T47D (cell line): ENCODE measurements at regions not wholly inside any gene's neighbourhood (a gene's known extent, or its start where the extent isn't known, plus 50 kb on each side); places are given as distances from the start of the nearest gene placed in this dataset.
"Not testable (repeated sequence)": the region's sequence is repeated elsewhere in the genome, so short reads cannot be mapped to it uniquely, and the experiment has no call there.

Experiments
- DNase-seq, 2 experiments: peaks; one replicate each; pipeline versions ENCODE4 v3.0.0 to v3.0.0-alpha.2; 2011 to 2012; ENCODE audit warnings: low read depth in 1 of 2, low spot score in 1 of 2
- JUND ChIP-seq: IDR thresholded peaks from 2 replicates; pipeline ENCODE4 v1.6.1; 2012; ENCODE audit warnings: low read depth
- in situ Hi-C: cut with HindIII; loops from 2 replicates; pipeline ENCODE4 v1.10.0; 2016; ENCODE audit warnings: low sequenced_read_pairs, low pct_unique_long_range_greater_than_20kb

DNA sequence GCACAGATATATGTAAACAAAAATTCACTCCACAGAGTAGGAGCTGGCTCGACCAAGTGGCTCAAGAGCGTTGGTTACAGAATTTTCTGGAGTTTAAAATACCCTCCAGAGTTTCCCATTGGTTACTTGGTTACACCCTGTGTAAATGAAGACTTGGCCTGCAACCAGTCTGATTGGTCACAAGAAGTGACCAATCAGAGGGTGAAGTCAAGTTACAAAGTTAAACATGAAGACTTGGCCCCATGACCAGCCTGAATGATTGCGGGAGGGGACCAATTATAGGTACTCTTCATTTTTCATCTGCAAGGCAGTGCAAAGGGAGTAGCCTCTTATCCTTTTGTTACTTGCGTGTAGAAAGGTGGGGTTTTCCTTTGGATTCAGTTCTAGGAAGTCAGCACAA is 121.3 kb upstream of the SALL1 start:
- in situ Hi-C loops = no loop called here
- TF ChIP-seq JUND = no peak
- no peak for DNase-seq

DNA sequence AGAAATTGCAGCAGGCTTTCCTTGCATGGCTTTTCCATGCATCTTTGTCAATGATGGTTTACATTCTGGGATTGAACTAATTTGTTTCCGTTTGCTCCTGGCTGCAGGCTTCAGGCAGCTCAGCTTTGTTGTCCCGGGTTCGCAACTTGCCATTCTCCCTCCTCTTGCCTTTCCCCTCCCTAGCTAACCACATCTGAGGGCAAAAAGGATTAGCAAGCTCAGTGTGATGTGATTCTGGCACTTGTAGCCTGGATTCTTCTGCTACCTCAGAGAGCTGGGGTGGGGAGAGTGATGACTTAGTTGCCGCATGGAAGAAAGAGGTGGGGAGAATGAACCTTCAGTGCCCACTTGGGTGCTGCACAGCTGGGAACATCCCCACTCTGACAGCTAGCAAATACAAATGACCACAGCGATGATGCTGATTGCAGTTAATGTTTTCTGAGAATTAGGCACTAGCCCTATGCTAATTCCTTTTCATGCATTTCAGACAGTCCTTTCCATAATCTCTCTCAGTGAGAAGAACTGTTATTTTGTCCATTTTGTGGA is 120.2 kb upstream of the SALL1 start:
- no peak for DNase-seq
- in situ Hi-C loops = no loop called here
- TF ChIP-seq JUND = no peak

DNA sequence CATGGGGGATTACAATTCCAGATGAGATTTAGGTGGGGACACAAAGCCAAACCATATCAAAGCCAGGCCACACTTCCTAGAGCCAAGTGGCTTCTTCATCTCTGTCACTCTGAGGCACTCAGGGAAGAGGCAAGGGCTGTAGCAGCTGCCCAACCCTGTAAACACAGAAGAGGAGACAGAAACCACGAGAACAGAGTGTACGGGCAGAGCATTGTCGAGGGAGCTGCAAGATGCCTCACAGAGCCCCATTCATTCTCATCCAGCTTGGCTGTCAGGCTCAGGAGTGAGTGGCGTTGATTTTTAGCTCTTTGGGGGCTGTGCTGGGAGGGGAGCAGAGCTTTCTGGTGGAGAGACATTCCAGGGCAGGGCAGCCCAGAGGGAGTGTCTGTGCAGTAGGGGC is 117.2 kb upstream of the SALL1 start:
- in situ Hi-C loops = no loop called here
- DNase-seq = no peak
- TF ChIP-seq JUND = no peak

DNA sequence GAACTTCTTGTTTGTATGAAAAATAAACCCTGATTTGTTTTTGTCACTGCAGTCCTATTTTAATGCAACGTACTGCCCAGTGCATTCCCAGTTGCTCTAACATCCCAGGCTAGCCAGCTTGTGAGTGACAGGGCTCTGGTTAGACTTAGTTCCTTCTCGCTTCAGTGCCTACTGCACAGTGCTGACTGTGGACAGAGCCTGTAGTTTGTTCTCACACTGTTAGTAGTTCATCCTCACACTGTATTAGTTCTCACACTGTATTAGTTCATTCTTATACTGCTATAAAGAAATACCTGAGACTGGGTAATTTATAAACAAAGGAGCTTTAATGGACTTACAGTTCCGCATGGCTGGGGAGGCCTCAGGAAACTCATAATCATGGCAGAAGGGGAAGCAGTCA is 116.6 kb upstream of the SALL1 start:
- in situ Hi-C loops = no loop called here
- DNase-seq = no peak
- TF ChIP-seq JUND = no peak

DNA sequence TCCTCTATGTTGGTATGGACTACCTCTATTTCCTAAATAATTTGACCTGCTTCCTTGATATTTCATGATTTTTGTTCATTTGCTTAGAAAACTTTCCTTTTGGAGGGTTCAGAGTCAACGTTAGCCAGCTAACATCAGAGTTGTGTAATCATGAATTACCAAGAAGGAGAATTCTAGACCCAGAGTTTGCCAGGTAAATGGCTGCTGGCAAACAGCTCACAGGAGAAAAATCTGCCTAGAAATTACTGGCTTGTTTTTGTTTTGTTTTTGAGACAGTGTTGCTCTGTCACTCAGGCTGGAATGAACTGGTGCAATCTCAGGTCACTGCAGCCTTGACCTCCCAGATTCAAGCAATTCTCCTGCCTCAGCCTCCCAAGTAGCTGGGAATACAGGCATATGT is 111.4 kb upstream of the SALL1 start:
- TF ChIP-seq JUND = no peak
- in situ Hi-C loops = no loop called here
- no peak for DNase-seq

DNA sequence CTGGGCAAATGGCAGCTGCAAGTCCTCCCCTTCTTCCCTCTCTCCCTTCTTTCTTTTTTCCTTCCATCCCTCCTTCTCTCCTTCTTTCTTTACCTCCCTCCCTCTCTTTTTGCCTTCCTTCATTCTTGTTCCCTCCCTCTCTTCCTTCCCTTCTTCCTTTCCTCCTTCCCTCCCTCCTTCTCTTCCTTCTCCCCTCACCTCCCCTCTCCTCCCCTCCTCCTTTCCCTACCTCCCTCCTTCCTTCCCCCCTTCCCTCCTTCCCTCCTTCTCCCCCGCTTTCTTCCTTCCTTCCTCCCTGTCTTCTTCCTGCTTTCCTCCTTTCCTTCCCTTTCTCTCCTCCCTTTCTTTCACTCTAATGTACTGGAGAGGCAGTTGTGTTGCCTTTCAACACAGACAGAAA is 110.8 kb upstream of the SALL1 start:
- no peak for DNase-seq
- TF ChIP-seq JUND = no peak
- in situ Hi-C loops = no loop called here

DNA sequence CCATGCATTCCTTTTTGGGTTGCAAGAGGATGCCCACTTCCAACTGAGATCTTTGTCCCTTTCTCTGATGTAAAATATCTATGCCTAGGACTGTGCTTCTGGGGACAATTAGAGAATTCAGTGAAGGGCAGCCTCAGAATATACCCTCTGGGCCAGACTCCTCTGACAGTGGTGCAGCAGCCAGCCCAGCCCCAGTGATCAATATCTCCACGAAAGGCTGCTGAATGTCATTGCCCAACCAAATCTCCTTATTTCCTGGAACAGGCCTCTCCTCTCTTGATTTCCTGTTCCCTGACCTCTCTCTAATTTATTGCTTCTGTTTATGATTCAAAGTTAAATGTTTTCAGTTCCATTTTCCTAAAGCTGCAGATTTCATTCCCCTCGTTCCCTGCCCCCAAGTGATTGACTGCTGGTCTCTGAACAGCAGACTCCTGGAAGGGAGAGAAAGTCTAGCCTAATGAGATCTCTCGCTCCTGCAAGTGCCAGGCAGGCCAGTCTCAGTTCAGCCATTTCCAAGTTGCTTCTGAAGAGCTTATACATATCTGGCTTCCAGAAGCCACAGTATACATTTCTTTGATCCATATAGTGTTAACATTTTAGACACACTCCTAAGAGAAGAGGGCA is 104.4 kb upstream of the SALL1 start:
- no peak for DNase-seq
- no peak for TF ChIP-seq JUND
- in situ Hi-C loops = no loop called here

DNA sequence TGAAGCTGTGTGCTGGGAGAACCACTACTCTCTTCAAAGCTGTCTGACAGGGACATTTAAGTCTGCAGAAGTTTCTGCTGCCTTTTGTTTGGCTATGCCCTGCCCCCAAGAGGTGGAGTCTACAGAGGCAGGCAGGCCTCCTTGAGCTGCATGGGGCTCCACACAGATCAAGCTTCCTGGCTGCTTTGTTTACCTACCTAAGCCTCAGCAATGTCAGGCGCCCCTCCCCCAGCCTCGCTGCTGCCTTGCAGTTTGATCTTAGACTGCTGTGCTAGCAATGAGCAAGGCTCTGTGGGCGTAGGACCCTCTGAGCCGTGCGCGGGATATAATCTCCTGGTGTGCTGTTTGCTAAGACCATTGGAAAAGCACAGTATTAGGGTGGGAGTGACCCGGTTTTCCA is 103.3 kb upstream of the SALL1 start:
- DNase-seq = not testable (repeated sequence)

DNA sequence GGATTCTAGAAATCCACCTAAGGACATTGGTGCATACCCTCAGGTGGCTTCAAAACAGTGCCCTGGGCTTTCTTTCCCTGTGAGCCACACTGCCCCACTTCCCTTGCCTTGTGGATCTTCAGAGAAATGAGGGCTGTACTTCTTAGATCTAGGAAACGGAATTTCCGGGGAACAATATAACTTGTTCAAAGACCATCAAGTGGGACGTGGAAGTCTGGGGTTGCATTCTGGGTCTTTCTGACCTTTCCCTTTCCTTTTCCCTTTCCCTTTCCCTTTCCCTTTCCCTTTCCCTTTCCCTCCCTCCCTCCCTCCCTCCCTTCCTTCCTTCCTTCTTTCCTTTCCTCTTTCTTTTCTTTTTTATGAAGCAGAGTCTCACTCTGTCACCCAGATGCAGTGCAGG is 97.1 kb upstream of the SALL1 start:
- no peak for TF ChIP-seq JUND
- no peak for DNase-seq
- in situ Hi-C loops = no loop called here

More for the DNA sequence above, 103.3 kb upstream of the SALL1 start:
- in situ Hi-C loops = not testable (repeated sequence)

DNA sequence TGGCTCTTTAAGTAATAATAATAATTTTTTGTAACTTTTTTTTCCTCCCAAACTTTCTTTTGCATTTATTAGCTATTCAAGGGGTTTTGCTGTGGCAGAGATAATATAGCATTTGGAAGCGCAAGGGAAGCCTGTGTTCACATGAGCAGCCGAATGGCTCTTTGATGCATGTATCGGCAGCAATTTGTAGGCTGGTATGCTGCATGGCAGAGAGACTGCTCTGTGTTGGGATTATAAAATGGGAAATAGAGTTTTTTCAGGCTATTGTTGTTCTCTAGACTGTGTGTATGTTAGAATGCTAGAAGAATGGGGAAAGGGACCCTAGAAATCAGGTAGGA is 94.6 kb upstream of the SALL1 start:
- in situ Hi-C loops = no loop called here
- no peak for TF ChIP-seq JUND
- DNase-seq = no peak

DNA sequence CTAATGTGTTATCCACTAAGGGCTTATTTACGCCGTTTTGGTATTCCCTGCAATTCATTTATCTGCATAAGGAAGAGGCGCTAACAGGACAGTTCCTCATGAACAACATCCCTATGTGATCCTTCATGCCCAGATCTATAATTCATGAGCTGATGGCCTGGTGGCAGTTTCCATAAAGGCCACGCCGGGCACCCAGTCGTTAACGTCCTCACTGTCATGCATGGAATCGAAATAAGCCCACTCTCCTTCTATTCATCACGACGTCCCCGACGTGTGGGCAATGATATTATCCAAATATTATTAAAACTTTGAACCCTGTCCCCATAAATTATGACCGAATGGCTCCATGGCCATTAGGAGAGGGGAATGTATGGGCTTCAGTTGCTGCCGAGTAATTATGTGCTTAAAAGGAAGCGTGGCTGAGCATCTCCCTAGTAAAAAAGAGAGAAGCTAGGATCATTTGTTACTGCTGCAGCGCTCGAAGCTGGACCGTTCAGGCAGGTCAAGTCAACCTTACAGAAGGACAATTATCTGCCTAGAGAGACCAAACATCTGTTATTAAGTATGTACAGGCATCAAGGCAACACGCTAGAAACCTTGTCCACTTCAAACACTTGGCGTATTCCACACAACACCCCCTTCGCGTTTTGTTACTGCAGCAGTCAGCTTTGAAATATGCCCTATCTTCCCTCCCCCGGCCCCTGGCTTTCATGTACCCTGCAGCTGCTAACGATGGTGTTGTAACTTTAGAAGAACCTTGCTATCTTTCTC is 94.0 kb upstream of the SALL1 start:
- no peak for DNase-seq
- in situ Hi-C loops = no loop called here
- TF ChIP-seq JUND = no peak

DNA sequence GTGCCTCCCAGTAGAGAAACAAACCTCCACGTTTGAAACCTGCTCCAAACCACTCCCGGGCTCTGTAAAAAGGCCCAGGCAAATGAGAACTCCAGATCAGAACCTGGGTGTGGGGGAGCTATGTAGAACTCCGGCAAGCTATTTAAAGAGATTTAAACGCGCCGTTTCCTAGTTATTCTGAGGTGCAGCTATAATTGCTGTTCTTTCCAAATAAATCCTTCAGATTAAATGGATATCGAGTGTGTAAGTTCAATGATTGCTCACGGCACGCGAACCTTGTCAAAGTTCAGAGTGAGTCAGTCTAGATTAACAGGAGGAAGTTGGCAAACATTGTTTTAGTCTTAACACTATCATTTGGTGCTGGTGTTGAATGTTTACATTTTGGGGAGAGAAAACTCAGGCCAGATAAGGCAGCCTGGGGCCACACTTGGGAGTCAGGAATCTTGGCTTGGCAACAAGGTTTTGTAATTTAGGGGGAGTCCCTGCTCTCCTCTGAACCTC is 92.9 kb upstream of the SALL1 start:
- no peak for TF ChIP-seq JUND
- no peak for DNase-seq
- in situ Hi-C loops = no loop called here

DNA sequence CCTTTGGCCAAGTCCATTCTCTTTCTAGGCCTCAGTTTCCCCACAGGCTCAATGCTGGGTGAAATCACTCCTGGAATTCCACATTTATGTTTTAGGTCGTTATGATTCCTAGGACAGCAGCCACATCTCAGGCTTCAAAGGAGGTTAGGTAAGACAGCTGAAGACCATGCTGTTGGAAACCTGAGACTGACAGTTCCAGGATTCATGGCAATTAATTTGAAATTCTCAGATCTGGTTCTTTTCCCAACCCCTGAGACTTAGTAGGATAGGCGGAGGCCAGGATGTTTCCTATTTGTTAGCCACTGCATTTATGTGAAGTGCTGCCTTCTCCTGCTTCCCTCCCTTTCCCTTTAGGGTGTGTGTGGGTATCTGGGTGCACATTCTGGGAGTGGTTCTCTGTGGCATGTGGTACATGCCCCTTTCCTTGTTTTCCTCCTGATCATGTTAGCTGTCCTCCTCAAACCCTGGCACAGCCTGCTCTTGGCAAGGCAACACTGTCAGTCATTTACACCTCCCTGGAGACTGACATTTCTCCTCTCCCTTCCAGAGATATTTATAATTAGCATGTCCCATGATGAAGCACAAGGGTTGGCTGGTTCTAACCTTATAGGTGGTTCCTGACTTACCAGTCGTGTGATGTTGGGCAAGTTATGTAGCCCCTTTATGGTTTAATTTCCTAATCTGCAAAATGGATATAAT is 91.4 kb upstream of the SALL1 start:
- in situ Hi-C loops = no loop called here
- no peak for TF ChIP-seq JUND
- DNase-seq = no peak

DNA sequence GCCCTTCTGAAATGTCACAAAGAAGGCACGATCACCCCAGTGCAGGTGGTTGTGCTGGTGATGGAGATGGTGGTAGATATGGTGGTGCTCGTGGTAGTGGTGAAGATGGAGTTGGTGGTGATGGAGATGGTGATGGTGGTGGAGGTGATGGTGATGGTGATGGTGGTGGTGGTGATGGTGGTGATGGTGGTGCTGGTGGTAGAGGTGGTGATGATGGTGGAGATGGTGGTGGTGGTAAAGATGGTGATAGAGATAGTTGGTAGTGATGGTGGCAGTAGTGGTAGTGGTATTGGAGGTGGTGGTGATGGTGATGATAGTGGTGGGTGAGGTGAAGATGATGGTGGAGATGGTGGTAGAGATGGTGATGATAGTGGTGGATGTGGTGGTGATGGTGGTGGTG is 88.1 kb upstream of the SALL1 start:
- no peak for TF ChIP-seq JUND
- DNase-seq = no peak
- in situ Hi-C loops = no loop called here
